Fibroblast of villous mesenchyme (primary cell): ENCODE measurements at regions not wholly inside any gene's neighbourhood (a gene's known extent, or its start where the extent isn't known, plus 50 kb on each side); places are given as distances from the start of the nearest gene placed in this dataset.

Source experiments
- DNase-seq: peaks from one replicate; pipeline ENCODE4 v3.0.0-alpha.2; 2010; ENCODE audit warnings: low read depth
- H3K4me3 ChIP-seq: 2 replicates; pipeline ENCODE4 v1.5.1; 2011; ENCODE audit warnings: low read depth, mild to moderate bottlenecking, low read length
- TF ChIP-seq, protein P1 (sequence below): IDR thresholded peaks from 2 replicates; pipeline ENCODE4 v1.5.1; 2012; ENCODE audit warnings: low read depth, mild to moderate bottlenecking, low read length; ENCODE audit not compliant: insufficient read depth

DNA sequence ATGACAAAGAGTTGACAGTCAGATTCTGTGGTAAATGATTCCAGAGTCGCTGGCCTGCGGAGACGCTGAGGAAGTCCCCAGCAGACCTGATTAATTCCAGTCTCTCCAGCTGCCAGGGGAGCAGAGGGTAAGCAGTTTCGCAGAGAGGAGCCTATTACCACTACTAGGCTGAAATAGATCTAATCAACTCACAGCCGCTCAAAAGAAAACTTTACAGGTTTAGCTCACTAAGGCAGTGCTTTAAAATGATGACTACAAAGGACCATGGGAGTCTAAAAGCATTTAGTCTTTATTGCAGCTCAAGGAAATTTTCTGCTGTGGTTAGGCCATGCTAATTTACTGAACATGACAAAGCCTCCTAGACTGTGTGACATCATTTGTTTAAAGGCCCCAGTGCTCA is 445.6 kb upstream of the POU3F3 start:
- H3K4me3 ChIP-seq: no peak overlapping the region
- DNase-seq: no peak
- TF ChIP-seq, protein P1, sequence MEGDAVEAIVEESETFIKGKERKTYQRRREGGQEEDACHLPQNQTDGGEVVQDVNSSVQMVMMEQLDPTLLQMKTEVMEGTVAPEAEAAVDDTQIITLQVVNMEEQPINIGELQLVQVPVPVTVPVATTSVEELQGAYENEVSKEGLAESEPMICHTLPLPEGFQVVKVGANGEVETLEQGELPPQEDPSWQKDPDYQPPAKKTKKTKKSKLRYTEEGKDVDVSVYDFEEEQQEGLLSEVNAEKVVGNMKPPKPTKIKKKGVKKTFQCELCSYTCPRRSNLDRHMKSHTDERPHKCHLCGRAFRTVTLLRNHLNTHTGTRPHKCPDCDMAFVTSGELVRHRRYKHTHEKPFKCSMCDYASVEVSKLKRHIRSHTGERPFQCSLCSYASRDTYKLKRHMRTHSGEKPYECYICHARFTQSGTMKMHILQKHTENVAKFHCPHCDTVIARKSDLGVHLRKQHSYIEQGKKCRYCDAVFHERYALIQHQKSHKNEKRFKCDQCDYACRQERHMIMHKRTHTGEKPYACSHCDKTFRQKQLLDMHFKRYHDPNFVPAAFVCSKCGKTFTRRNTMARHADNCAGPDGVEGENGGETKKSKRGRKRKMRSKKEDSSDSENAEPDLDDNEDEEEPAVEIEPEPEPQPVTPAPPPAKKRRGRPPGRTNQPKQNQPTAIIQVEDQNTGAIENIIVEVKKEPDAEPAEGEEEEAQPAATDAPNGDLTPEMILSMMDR: no peak

DNA sequence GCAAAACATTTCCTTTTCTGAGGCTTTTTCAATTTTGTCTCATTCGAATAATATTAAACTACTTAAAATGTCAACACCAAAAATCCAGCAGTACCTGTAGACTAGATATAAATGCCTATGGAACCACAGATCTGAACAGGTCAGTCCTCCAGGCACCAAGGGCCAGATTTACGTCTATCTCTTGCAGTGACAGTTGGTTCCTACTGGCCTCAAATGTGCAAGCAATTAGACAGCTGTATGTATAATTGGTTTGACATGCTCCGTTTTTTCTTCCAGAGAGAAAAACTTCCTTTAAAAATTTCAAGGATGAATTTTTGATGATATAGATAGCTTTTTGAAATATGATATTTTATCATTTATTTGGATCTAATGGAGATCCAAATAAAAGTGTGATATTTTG is 443.8 kb upstream of the POU3F3 start:
- TF ChIP-seq, protein P1: no peak
- no peak overlapping the region for H3K4me3 ChIP-seq
- DNase-seq: no peak

DNA sequence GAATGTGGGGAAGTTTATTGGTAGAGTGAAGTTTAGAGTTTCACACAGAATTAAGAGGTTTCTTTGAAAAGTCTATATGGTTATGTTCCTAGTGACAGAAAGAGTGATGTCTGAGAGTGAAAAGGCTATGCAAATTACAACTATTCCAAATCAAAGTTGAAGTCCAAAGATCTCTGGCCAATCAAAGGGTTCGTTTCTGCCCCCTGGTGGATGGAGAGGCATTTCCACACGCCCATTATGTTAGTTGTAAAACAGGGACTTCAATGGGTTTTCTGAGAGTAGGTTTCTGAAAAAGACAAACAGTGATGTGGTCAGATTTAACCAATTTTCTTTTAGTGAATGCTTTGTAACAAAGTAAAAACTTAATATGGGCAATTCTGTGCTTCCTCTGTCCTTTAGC is 441.5 kb upstream of the POU3F3 start:
- no peak for DNase-seq
- TF ChIP-seq, protein P1: no peak
- no peak overlapping the region for H3K4me3 ChIP-seq

DNA sequence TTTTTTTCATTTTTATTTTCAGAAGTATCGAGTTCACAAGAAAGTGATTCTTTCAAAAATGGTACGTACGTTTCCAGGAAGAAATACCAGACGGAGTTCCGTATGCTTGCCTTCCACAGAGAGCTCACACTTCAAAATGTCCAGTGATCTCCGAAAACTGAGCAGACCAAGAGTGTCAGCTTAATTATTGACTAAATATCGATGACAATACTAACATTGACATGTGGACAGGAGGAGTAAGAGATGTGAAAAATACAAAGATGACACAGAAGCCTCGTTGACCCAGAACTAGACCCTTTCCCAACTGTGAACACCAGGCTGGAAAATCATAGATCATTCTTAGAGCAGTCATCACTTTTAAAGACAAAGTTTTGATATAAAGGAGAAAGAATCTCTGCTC is 440.0 kb upstream of the POU3F3 start:
- no peak for DNase-seq
- H3K4me3 ChIP-seq: no peak overlapping the region
- TF ChIP-seq, protein P1: no peak

DNA sequence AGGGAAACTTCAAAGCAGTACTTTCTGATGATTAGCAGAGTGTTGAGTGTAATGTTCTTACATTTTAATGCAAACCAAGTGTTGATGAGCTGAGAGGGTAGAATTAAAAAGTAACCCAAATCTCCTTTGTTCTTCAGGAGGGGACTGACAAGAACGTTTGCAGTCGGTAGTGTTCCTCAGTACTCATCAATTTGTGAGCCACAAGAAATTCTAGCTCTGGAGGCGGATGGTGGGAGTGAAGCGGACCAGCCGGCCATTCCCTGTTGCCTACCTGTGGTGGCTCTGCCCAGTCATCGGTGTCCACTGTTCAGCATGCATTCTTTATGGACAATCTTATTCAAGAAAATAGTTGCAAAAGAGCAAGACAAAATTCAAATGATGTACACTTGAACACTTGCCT is 438.6 kb upstream of the POU3F3 start:
- TF ChIP-seq, protein P1: no peak
- no peak for DNase-seq

DNA sequence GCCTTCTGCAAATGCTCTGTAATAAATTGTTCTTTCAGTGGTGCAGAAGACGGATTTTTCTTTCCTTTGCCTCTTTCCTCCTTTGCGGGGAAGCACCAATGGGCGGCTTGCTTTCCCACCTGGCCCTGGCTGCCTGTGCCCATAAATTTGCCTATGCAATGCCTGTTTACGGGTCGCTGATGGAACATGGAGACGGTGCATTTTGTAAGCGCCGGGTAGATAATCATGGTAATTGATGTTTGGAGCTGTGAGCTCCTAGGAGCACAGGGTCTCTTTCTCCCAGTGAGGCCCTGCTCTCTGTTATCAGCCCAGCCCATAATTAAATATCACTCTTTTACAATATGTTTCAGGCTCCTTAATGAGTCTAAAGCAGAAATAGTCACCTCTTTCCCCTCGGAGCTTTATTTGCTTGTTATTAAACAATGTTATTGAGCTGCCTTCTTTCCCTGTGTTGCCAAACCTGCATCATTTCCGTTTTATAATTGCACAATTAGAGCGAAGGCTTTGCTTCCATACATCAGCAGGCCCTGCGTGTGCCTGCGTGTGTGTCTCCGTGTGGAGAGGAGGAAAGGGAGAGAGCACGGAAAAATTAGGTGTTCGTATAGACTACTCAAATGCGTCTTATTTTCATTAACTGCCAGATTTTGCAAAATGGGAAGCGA is 437.4 kb upstream of the POU3F3 start:
- H3K4me3 ChIP-seq: no peak overlapping the region
- TF ChIP-seq, protein P1: no peak
- DNase-seq: no peak

More for the DNA sequence above, 438.6 kb upstream of the POU3F3 start:
- no peak overlapping the region for H3K4me3 ChIP-seq

DNA sequence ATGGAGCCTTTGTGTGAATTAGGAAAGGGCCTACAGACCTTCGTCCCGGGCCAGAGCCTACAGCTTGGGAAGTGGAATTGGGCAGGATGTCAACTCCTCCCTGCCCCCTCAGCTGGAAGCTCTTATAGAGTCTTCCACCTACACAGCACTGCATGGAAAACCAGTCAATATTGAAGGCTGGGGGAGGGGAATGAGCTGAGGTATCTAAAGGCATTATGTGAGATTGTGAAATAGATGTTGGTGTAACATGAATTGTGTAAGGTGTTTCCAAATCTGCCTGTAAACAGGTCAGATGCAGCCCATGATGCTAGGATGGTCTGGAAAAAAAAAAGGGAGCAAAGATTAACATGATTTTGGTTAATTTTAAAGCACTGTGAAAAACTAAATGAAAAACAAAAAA is 433.5 kb upstream of the POU3F3 start:
- no peak for DNase-seq
- TF ChIP-seq, protein P1: no peak
- H3K4me3 ChIP-seq: no peak overlapping the region
